Epithelial cell of proximal tubule (primary cell): ENCODE measurements at regions not wholly inside any gene's neighbourhood (a gene's known extent, or its start where the extent isn't known, plus 50 kb on each side); places are given as distances from the start of the nearest gene placed in this dataset.

Experiments used
- DNase-seq: peaks from one replicate; pipeline ENCODE4 v3.0.0-alpha.2; 2011; ENCODE audit warnings: low read depth
- H3K4me3 ChIP-seq: 2 replicates; pipeline ENCODE4 v1.5.1; 2011; ENCODE audit warnings: low read depth, mild to moderate bottlenecking, low read length
- TF ChIP-seq, protein P1 (sequence below): conservative IDR thresholded peaks from 2 replicates; pipeline ENCODE4 v1.5.1; 2012; ENCODE audit warnings: low read depth, mild to moderate bottlenecking, low read length

DNA sequence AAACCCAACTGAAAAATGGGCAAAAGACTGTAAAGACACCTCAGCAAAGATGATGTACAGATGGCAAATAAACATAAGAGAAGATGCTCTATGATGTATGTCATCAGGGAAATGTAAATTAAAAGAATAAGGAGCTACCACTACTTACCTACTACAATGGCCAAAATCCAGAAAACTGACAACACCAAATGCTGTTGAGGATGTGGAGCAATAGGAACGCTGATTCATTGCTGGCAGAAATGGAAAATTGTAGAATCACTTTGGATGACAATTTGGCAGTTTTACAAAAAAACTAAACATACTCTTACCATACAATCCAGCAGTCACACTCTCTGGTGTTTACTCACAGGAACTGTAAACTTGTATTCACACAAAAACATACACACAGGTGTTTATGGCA is 222.3 kb upstream of the LDB2 start:
- no peak overlapping the region for H3K4me3 ChIP-seq
- no peak for DNase-seq
- TF ChIP-seq, protein P1, sequence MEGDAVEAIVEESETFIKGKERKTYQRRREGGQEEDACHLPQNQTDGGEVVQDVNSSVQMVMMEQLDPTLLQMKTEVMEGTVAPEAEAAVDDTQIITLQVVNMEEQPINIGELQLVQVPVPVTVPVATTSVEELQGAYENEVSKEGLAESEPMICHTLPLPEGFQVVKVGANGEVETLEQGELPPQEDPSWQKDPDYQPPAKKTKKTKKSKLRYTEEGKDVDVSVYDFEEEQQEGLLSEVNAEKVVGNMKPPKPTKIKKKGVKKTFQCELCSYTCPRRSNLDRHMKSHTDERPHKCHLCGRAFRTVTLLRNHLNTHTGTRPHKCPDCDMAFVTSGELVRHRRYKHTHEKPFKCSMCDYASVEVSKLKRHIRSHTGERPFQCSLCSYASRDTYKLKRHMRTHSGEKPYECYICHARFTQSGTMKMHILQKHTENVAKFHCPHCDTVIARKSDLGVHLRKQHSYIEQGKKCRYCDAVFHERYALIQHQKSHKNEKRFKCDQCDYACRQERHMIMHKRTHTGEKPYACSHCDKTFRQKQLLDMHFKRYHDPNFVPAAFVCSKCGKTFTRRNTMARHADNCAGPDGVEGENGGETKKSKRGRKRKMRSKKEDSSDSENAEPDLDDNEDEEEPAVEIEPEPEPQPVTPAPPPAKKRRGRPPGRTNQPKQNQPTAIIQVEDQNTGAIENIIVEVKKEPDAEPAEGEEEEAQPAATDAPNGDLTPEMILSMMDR: no peak

DNA sequence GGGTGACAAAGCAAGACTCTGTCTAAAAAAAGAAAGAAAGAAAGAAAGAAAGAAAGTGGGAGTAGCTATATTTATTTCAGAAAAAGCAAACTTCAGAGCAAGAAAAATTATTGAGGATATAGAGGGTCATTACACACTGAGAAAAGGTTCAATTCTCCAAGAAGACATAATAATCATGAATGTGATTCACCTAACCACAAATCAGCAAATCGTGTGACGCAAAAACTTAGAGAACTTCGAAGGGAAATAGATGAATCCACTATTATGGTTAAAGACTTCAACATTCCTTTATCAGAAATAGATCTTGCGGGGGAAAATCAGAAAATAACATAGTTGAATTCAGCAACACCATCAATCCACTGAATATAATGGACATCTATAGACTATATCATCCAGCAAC is 219.3 kb upstream of the LDB2 start:
- H3K4me3 ChIP-seq: no peak overlapping the region
- TF ChIP-seq, protein P1: no peak
- DNase-seq: no peak

DNA sequence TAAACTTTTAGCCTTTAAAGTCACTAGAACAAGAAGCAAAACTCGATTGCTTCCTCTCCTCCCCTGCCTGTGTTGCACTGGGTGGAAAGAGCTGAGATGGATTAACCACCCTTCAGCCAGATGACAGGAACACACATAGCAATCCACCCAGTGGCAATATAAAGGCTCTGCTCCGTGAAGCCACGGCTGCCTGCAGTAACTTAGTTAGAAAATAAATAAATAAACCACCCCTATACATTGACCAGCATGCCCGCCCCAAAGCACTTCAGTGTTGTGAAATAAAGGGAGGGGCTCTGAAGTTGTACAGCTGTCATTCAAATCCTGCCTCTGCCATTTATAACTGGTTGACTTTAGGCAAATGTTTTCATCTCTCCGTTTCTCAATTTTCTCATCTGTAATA is 217.1 kb upstream of the LDB2 start:
- TF ChIP-seq, protein P1: no peak
- DNase-seq: no peak
- H3K4me3 ChIP-seq: no peak overlapping the region

DNA sequence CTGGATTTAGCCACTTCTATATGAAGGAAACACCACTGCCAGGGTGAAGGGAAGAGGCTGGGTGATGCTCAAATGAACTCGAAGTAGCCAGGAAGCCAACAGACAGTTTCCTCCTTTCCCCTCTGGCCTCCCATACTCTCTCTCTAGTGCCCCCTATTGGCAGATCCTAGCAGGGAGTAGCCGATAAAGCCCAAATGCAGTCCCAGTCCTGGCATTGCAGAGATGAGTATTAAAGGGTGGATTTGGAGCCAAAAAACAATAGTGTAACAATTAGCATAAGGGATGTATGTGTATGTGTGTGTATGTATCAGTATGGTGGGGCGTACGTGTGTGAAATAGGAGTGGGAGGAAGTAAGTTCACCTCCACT is 213.8 kb upstream of the LDB2 start:
- no peak for DNase-seq
- TF ChIP-seq, protein P1: peak; percentile 79
- H3K4me3 ChIP-seq: no peak overlapping the region

DNA sequence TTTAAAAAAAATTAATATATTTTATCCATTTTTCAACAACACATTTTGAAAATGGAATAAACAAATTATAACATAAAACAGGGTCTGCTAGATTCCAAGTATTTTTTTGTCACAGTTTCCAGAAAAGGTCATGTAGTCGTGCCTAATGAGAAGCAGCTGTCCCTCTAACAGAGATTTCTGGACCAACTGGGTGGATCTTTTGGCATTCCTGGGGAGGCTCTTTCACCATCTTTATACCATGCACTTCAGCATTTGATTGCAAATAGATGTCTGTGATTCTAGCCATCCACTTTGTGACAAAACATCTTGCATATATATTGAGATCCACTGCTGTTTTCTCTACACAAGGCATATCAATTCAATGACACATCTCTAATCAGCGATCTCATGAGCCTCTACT is 210.7 kb upstream of the LDB2 start:
- TF ChIP-seq, protein P1: no peak
- DNase-seq: no peak
- no peak overlapping the region for H3K4me3 ChIP-seq

DNA sequence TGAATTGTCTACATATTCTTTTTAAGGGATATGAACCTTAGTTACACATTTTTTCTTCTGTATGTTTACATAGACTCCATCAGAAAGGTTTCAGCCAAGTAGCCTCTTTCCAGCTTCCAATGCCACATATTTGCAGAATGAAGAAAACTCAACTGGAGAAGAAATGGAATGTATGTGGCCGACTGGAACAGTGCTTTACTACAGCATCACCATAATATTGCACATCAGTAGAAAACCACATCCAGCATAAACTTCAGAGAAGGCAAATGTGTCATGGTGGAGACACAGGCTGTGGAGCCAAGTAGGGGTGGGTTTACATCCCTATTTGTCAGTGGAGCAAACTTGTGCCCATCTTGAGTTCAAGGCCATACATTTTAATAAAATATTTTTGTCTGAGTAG is 204.8 kb upstream of the LDB2 start:
- TF ChIP-seq, protein P1: no peak
- no peak for DNase-seq
- no peak overlapping the region for H3K4me3 ChIP-seq

DNA sequence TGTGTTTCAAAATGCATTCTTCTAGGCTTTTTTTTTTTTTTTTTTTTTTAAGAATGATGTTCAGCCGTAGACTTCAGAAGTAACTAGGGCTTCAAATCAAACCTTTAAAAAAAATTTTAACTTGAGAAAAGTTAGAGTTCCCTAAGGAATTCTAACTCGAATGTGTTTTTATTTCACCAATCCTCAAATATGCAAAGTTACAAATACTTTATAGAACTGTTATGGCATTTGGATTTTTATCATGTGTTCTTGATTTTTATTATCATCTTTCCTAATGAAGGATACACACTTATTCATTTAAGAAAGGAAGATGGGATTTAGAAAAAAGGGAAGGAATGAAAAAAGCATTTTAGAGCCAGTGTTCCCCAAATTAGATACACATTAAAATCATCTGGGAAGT is 200.6 kb upstream of the LDB2 start:
- TF ChIP-seq, protein P1: no peak
- DNase-seq: no peak
- no peak overlapping the region for H3K4me3 ChIP-seq
